SHP77 (cell line): ENCODE measurements at regions not wholly inside any gene's neighbourhood (a gene's known extent, or its start where the extent isn't known, plus 50 kb on each side); places are given as distances from the start of the nearest gene placed in this dataset.
"Not testable (repeated sequence)": the region's sequence is repeated elsewhere in the genome, so short reads cannot be mapped to it uniquely, and the experiment has no call there.

ENCODE experiments used
- DNase-seq, 2 experiments: peaks; one replicate each; lab custom pipeline; 2025; lab: John Stamatoyannopoulos, UW

DNA sequence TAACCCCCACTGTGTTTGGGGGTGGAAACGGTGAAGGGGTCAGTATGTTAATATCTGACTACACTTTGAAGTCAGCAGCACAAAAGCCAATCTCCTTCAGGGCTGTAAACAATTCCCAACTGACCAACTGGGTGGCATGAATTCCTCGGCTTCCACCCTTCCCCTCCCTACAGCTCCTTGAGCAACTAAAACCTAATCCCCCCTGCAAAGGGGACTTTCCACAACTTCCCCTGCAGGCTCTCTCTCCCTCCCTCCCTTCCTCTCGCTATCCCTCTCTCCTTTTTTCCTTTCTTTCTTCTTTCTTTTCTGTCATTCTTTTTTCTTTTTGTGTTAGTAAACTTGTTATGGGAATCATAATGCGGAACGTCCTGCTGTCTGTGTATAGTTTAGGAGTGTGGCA lies 65.1 kb upstream of the PTCH1 start:
- no peak for DNase-seq

GRCh38 chr9:95580812-95581761 lies 64.3 kb upstream of the PTCH1 start:
- no peak for DNase-seq

GRCh38 chr9:95574866-95575553 lies 58.2 kb upstream of the PTCH1 start:
- no peak for DNase-seq

DNA sequence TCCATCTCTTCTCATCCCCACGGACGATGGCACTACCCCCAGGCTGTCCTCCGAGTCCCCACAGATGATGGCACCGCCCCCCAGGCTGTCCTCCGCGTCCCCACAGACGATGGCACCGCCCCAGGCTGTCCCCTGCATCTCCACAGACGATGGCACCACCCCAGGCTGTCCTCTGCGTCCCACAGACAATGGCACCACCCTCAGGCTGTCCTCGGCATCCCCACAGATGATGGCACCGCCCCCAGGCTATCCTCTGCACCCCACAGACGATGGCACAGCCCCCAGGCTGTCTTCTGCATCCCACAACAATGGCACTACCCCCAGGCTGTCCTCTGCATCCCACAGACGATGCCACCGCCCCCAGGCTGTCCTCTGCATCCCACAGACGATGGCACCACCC lies 57.4 kb upstream of the PTCH1 start:
- DNase-seq: peak in 1 of 2 experiments; percentile 5

- no peak for DNase-seq
These were observed 56.7 kb upstream of the PTCH1 start for GRCh38 chr9:95573463-95573862.

GRCh38 chr9:95572381-95573151 lies 55.8 kb upstream of the PTCH1 start:
- DNase-seq: no peak

DNA sequence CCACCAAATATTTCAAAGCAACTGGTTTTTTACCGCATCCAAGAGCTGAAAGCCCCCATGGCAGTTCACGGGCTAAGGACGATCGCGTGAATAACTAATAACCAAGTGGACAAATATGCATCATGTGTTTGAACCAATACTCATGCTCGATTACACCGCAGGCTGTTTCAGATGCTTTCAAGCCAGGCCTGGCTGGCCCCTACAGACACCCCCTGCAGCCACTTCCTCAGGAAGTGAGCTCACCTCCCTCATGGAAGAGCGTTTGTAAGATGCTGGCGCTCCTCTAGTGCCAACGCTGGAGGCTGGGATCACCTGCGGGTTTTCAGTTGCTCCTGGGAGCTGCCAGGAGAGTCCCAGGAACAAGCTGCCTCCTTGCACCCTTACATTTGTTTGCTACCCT lies 53.9 kb upstream of the PTCH1 start:
- no peak for DNase-seq

GRCh38 chr9:95570150-95570549 lies 53.4 kb upstream of the PTCH1 start:
- no peak for DNase-seq

DNA sequence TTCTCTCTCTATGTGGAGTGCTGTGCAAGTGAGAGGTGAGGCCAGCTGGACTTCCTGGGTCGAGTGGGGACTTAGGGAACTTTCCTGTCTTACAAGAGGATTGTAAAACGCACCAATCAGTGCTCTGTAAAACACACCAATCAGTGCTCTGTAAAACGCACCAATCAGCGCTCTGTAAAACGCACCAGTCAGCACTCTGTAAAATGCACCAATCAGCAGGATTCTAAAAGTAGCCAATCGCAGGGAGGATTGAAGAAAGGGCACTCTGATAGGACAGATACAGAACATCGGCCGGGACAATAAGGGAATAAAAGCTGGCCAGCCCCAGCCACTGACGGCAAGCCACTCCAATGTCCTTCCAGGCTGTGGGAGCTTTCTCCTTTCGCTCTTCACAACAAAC lies 52.0 kb upstream of the PTCH1 start:
- DNase-seq: not testable (repeated sequence)
